ENCODE measurements at regions not wholly inside any gene's neighbourhood (a gene's known extent, or its start where the extent isn't known, plus 50 kb on each side); places are given as distances from the start of the nearest gene placed in this dataset.

DNA sequence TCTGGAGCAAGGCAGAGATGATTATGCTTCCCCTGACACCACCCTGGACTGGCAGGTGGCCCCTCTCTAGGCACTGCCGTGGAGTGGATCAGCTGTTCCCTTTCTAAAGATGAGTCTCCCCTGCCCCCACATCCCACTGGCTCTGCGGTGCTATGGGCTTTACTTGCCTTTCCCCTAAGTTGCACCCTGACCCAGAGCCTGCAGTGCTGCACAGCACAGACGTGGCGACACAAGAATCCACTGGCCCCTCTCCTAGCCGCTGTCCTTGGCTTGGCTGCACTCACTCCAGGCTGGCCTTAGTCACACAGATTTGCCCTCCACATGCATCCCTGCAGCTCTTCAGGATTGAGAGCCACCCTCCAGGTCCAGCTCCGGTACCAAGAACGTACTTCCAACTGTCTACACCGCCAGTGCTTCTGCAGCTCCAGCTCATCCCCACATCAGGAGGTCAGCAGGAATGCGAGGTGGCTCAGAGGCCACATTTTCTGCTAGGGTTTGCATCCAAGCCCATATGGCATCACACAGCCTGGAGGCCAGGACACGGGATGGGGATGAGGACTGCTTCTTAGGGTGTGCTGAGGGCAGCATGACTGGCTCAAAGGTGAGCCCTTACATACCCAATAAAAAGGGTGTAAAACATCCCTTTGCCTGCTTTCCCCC, 82.4 kb upstream of the RASGRF1 start:
- Histone ChIP-seq H3K27me3 (no peaks in the 10 kb centered on the region), H3K9me3 (no peaks in the 10 kb centered on the region), H3K4me3 (no peak overlapping the region), H3K4me1 (peaks cover 27% of the 10 kb centered on the region), H4K20me1 (no peaks in the 10 kb centered on the region), H3K9ac (no peak overlapping the region), H3K27ac (no peak overlapping the region), H3K36me3 (no peaks in the 10 kb centered on the region), H3K4me2 (no peak overlapping the region)
- TF ChIP-seq Cebpa-rat (IDR thresholded peaks at IDR 0.05): no peak

DNA sequence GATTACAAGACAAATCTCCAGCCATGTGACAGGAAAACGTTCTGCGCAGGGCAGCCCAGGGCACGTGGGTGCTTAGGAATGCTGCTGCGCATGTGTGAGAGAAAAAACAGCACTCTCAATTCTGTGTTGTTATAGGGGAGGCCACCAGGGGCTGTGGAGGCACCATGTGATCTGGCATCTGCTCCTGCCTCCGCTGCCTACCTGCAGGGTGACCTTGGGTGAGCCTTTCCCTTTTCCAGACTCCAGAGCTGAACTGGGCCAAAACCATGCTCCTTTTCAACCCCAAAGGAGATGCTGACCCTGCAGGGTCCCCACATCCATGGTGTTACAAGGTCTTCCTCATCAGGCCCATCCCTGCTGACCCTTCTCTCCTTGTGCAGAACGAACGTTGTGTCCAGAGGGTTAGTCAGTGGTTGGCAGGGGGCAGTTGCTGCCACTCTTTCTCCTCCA, 81.5 kb upstream of the RASGRF1 start:
- Histone ChIP-seq H3K36me3 (no peaks in the 10 kb centered on the region), H3K4me2 (no peak overlapping the region), H3K9ac (no peak overlapping the region), H3K4me3 (no peak overlapping the region), H3K27ac (no peak overlapping the region), H4K20me1 (no peaks in the 10 kb centered on the region), H3K27me3 (no peaks in the 10 kb centered on the region), H3K4me1 (peaks cover 35% of the 10 kb centered on the region), H3K9me3 (no peaks in the 10 kb centered on the region)
- no peak for TF ChIP-seq Cebpa-rat (IDR thresholded peaks at IDR 0.05)

DNA sequence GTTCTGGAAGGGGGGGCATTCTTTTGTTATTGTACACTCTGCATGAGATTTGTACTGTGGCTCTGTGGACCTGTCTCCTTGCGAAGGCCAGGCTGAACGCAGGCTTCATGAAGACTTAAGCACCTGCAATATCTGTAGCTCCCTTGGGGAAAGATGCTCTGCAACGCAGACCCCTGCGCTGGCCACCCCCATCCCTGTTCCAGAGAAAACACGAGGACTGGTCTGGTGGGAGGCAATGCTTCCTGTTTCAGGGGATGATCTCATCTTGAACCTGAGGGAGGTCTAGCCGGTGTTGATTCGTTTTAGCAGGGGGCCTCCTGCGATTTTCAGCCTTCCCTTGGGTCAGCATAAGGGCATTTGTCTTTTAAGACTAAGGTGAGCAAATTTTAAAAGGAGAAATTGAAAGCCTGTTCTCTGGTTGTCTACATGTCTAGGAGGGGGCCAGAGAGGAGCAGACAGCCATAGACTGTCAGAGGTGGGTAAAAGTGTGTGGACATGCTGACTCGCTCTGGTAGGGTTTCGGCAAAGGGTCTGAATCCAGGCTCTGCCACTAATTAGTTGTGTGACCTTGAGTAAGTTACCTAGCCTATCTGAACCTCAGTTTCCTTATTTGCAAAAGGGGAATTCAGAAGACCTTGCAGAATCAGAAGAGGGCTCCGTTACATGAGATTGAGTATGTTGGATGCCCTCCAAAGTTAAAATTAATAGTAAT, 80.9 kb upstream of the RASGRF1 start:
- no peak overlapping the region for H3K4me2 ChIP-seq
- peaks cover 41% of the 10 kb centered on the region for H3K4me1 ChIP-seq

DNA sequence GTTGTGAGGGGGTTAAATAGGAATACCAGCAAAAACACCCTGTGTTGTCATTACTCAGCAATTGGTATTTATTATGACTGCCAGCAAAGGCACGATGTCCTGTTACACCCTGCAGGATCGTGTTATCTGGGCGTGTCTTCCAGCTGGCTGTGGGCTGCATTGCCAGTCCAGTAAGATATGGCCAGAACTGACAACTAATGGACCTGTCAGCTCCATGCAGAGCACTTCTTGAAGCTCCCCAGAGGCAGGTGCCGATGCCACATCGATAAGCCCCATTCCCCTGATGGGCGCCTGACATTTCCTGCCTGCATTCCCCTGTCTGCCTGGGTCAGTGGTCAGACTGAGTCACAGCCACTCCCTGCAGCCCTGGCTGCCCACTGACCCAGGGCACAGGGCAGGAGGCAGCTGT, 79.7 kb upstream of the RASGRF1 start:
- H4K20me1 ChIP-seq: no peaks in the 10 kb centered on the region
- no peak overlapping the region for H3K4me3 ChIP-seq
- H3K4me1 ChIP-seq: peaks cover 53% of the 10 kb centered on the region
- H3K27ac ChIP-seq: no peak overlapping the region
- peaks cover 4% of the 10 kb centered on the region for H3K9me3 ChIP-seq
- no peak overlapping the region for H3K9ac ChIP-seq
- H3K36me3 ChIP-seq: no peaks in the 10 kb centered on the region
- H3K4me2 ChIP-seq: peak overlapping the region; percentile 47
- TF ChIP-seq Cebpa-rat (IDR thresholded peaks at IDR 0.05): no peak
- no peaks in the 10 kb centered on the region for H3K27me3 ChIP-seq

More for the DNA sequence above, 80.9 kb upstream of the RASGRF1 start:
- no peak overlapping the region for H3K9ac ChIP-seq
- H4K20me1 ChIP-seq: no peaks in the 10 kb centered on the region
- H3K4me3 ChIP-seq: no peak overlapping the region
- TF ChIP-seq Cebpa-rat (IDR thresholded peaks at IDR 0.05): no peak
- no peak overlapping the region for H3K27ac ChIP-seq
- H3K27me3 ChIP-seq: no peaks in the 10 kb centered on the region
- no peaks in the 10 kb centered on the region for H3K9me3 ChIP-seq
- H3K36me3 ChIP-seq: no peaks in the 10 kb centered on the region

DNA sequence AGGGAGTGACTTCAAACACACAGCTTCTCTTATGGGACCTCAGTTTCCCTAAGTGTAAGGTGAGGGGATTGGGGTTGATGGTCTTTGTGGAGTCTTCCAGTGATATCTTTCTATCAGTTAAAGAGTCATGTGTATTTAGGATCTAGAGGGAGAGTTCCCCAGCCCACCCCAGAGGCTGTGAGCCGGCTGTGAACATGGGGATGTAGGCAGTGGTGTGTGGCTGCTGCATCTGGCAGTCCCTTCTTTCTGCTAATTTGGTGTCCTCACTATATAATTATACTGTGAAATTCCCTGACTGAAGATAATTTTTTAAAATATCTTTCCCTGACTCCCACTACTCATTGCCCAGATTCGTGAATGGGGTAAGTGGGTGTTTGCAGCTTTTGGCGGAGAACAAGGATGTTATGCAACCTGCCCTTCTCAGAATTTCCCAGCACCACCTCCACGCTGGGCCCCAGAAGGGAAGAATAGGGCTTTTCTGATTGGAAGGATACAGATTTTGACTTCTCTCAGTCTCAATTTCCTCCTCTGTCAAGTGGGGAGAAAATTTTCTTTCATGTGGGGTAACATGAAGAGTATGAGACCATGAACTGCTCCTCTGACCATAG, 79.0 kb upstream of the RASGRF1 start:
- Histone ChIP-seq H3K4me1 (peaks cover 53% of the 10 kb centered on the region), H3K36me3 (no peaks in the 10 kb centered on the region), H3K9me3 (peaks cover 10% of the 10 kb centered on the region), H3K4me2 (peak overlapping the region; percentile 47), H4K20me1 (no peaks in the 10 kb centered on the region), H3K27me3 (no peaks in the 10 kb centered on the region), H3K4me3 (no peak overlapping the region), H3K9ac (no peak overlapping the region), H3K27ac (no peak overlapping the region)
- no peak for TF ChIP-seq Cebpa-rat (IDR thresholded peaks at IDR 0.05)

DNA sequence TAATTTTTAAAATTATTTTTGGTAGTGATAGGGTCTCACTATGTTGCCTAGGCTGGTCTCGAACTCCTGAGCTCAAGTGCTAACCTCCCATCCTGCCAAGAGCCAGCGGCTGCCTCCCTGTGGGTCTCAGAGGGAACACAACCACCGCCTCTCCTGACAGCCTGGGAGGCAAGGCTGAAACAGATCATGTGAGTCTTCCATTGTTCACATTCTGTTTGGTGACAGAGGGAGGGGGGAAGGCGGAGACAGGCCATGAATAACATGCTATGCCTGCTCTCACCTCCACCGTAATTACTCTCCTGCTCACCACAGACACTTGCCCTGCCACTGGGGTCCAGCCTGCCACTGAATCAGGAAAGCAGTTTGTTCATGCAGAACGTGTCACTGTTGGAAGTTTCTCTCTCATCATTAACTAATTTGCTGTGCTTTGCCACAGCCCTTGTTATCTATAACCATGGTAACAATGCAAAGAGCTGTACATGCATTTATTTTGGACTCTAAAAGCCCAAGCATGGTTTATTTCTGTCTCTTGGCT, 78.4 kb upstream of the RASGRF1 start:
- Histone ChIP-seq H3K36me3 (no peaks in the 10 kb centered on the region), H3K27ac (no peak overlapping the region), H4K20me1 (no peaks in the 10 kb centered on the region), H3K27me3 (no peaks in the 10 kb centered on the region), H3K4me1 (peaks cover 53% of the 10 kb centered on the region), H3K4me3 (no peak overlapping the region), H3K4me2 (peak overlapping the region; percentile 47), H3K9ac (no peak overlapping the region), H3K9me3 (peaks cover 17% of the 10 kb centered on the region)
- TF ChIP-seq Cebpa-rat (IDR thresholded peaks at IDR 0.05): no peak

DNA sequence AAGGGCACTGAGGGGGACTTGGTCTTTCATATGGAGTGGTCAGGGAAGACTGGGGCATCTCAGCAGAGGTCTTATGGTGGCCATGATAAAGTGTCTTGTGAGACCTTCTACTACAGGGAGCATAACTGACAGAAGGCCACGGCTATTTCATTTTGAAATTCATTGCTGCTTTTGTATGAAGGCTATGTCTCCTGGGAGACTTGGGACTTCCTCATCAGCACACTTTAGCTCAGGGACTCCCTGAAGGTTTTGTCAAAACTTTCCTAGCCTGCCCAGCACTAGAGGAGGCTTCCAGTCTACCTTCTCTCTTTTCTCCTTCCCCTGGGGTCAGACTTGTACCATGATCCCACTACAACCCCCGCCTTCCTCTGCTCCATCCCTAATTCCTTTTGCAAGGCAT, 77.2 kb upstream of the RASGRF1 start:
- Histone ChIP-seq H3K9me3 (peaks cover 20% of the 10 kb centered on the region), H3K36me3 (no peaks in the 10 kb centered on the region), H3K4me3 (no peak overlapping the region), H4K20me1 (no peaks in the 10 kb centered on the region), H3K27ac (no peak overlapping the region), H3K4me1 (peaks cover 53% of the 10 kb centered on the region), H3K4me2 (peak overlapping the region; percentile 59), H3K27me3 (no peaks in the 10 kb centered on the region), H3K9ac (no peak overlapping the region)
- no peak for TF ChIP-seq Cebpa-rat (IDR thresholded peaks at IDR 0.05)

DNA sequence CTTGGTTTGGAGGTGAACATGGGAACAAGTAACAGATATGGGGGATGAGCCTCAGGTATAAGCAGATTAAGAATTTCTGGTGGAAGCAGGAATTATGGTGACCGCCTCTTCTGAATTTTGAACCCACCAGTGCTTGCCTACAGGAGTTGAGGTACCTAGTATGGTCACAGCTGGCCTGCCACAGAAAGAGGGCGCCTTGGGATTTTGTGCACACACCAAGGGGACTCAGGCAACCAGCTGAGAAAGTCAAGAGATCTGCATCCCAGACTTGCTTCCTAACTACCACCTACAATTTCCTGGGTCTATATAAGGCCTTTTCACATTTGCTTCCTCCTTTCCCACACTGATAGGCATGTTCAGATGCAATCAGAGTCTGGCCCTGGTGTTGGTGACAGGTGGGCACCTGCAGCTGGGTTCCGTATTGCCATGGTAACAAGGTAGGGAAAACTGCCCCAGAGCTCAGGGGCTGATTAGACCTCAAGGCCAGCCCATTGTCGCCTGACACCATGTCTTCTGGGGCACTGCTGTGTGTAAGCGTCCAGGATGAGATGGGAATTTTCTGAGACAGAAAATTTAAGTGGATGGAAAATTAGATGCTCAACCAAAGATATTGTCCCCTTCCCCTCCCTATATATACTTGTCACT, 75.9 kb upstream of the RASGRF1 start:
- H3K9me3 ChIP-seq: peaks cover 20% of the 10 kb centered on the region
- no peak overlapping the region for H3K27ac ChIP-seq
- no peak overlapping the region for H3K4me3 ChIP-seq
- H3K9ac ChIP-seq: no peak overlapping the region
- no peaks in the 10 kb centered on the region for H4K20me1 ChIP-seq
- TF ChIP-seq Cebpa-rat (IDR thresholded peaks at IDR 0.05): no peak
- H3K4me1 ChIP-seq: peaks cover 53% of the 10 kb centered on the region
- no peaks in the 10 kb centered on the region for H3K36me3 ChIP-seq
- no peaks in the 10 kb centered on the region for H3K27me3 ChIP-seq
- peak overlapping the region; percentile 59 for H3K4me2 ChIP-seq

DNA sequence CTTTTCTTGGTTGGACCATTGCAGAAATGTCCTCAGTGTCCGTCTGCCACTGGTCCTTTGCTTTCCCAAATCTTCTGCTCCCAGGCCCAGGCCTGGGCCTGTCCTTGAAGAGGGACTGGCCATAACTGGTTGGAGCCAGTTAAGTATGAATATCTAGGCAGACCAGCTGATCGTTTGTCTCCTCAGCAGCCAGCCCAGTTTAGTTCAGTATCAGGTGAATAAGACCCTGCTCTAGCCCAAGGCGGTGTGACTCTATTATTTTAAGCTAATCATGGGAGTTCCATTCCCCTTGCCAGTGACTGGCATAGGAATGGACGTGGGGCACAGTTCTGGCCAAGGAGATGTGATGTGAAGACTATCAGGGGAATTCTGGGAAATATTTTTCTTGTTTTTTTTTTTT, 73.9 kb upstream of the RASGRF1 start:
- Histone ChIP-seq H3K4me1 (peaks cover 42% of the 10 kb centered on the region), H3K27me3 (no peaks in the 10 kb centered on the region), H4K20me1 (no peaks in the 10 kb centered on the region), H3K4me2 (no peak overlapping the region), H3K27ac (no peak overlapping the region), H3K4me3 (no peak overlapping the region), H3K9ac (no peak overlapping the region), H3K36me3 (no peaks in the 10 kb centered on the region), H3K9me3 (peaks cover 20% of the 10 kb centered on the region)
- no peak for TF ChIP-seq Cebpa-rat (IDR thresholded peaks at IDR 0.05)

Measured in BLaER1 (cell line).